Stimulated activated CD4-positive, alpha-beta T cell treated with anti-CD3 and anti-CD28 coated beads, Interleukin-1b, Interleukin-23, amount 100 ng/mL, for 1 hour (primary cell): ENCODE measurements at regions not wholly inside any gene's neighbourhood (a gene's known extent, or its start where the extent isn't known, plus 50 kb on each side); places are given as distances from the start of the nearest gene placed in this dataset.
"Not testable (repeated sequence)": the region's sequence is repeated elsewhere in the genome, so short reads cannot be mapped to it uniquely, and the experiment has no call there.

Experiments used
- DNase-seq, 2 donors: peaks; one replicate each; pipeline ENCODE4 v3.0.0-alpha.2; 2020; ENCODE audit warnings: low read depth in 2 of 2

- no peak for DNase-seq
Observed at GRCh38 chr11:34001557-34002064, 49.9 kb upstream of the CAPRIN1 start.

- DNase-seq: no peak
Observed at GRCh38 chr11:33999393-33999792, 52.1 kb upstream of the CAPRIN1 start.

GRCh38 chr11:33997584-33998251, 53.8 kb upstream of the CAPRIN1 start:
- DNase-seq: no peak

GRCh38 chr11:33996498-33997454, 54.8 kb upstream of the CAPRIN1 start:
- peak; percentile 44 to 65 for DNase-seq

GRCh38 chr11:33994937-33995336, 56.6 kb upstream of the CAPRIN1 start:
- DNase-seq: no peak

GRCh38 chr11:33991136-33991535, 60.4 kb upstream of the CAPRIN1 start:
- DNase-seq: not testable (repeated sequence)

- DNase-seq: not testable (repeated sequence)
Observed at GRCh38 chr11:33990131-33990530, 61.4 kb upstream of the CAPRIN1 start.

- no peak for DNase-seq
Observed at GRCh38 chr11:33989461-33989860, 62.1 kb upstream of the CAPRIN1 start.

- no peak for DNase-seq
Observed at GRCh38 chr11:33988586-33989370, 62.8 kb upstream of the CAPRIN1 start.

GRCh38 chr11:33987975-33988580, 63.5 kb upstream of the CAPRIN1 start:
- DNase-seq: peak; percentile 32 to 44

- no peak for DNase-seq
Observed at GRCh38 chr11:33987545-33987944, 64.0 kb upstream of the CAPRIN1 start.

- DNase-seq: not testable (repeated sequence)
Observed at GRCh38 chr11:33986597-33987501, 64.7 kb upstream of the CAPRIN1 start.

GRCh38 chr11:33984682-33985389, 66.7 kb upstream of the CAPRIN1 start:
- no peak for DNase-seq

- no peak for DNase-seq
Observed at GRCh38 chr11:33982661-33983060, 68.9 kb upstream of the CAPRIN1 start.

GRCh38 chr11:33980897-33981296, 70.6 kb upstream of the CAPRIN1 start:
- DNase-seq: no peak

GRCh38 chr11:33978376-33978775, 73.2 kb upstream of the CAPRIN1 start:
- no peak for DNase-seq

GRCh38 chr11:33977676-33978075, 73.9 kb upstream of the CAPRIN1 start:
- no peak for DNase-seq

- no peak for DNase-seq
Observed at GRCh38 chr11:33976495-33977199, 74.9 kb upstream of the CAPRIN1 start.

GRCh38 chr11:33974804-33975203, 76.7 kb upstream of the CAPRIN1 start:
- no peak for DNase-seq
